H1 (cell line): ENCODE measurements at regions not wholly inside any gene's neighbourhood (a gene's known extent, or its start where the extent isn't known, plus 50 kb on each side); places are given as distances from the start of the nearest gene placed in this dataset.

Experiments used
- CTCF ChIA-PET: fragments of 300-600 bp; sonication (Branson Sonifier 250); formaldehyde crosslinking; loops from one replicate; lab custom pipeline; 2021; ENCODE audit not compliant: partially characterized antibody; lab: Charles Lee
- POLR2A ChIA-PET: fragments of 300-600 bp; sonication (Branson Sonifier 250); formaldehyde crosslinking; loops from one replicate; lab custom pipeline; 2021; ENCODE audit warnings: inconsistent platforms; ENCODE audit not compliant: partially characterized antibody; lab: Charles Lee
- DNase-seq, 2 experiments: peaks; one replicate each; pipeline versions ENCODE4 v3.0.0 to v3.0.0-alpha.2; 2010 to 2022; ENCODE audit warnings: low spot score in 2 of 2, low read depth in 1 of 2, mixed read lengths in 1 of 2
- FAIRE-seq: peaks from 2 replicates; lab custom pipeline; 2011; peaks lifted over from hg19 to GRCh38; lab: Jason Lieb, UNC
- H2AFZ ChIP-seq: 2 replicates; pipeline ENCODE4 v1.8.1; 2012; ENCODE audit warnings: low read length, inconsistent platforms
- H2AK5ac ChIP-seq: 2 replicates; pipeline ENCODE4 v1.6.1; 2013; ENCODE audit warnings: low read depth, low read length
- H2BK120ac ChIP-seq: replicated peaks from 2 replicates; pipeline ENCODE3; 2013; ENCODE audit warnings: low read depth, low read length, inconsistent platforms
- H2BK12ac ChIP-seq: 2 replicates; pipeline ENCODE4 v1.6.1; 2013; ENCODE audit warnings: low read depth, low read length
- H2BK15ac ChIP-seq: 2 replicates; pipeline ENCODE4 v1.6.1; 2013; ENCODE audit warnings: low read length
- H2BK20ac ChIP-seq: 2 replicates; pipeline ENCODE4 v1.6.1; 2013; ENCODE audit warnings: low read length
- H2BK5ac ChIP-seq: 2 replicates; pipeline ENCODE4 v1.6.1; 2013; ENCODE audit warnings: low read depth, low read length
- H3K14ac ChIP-seq: 2 replicates; pipeline ENCODE4 v1.6.1; 2013; ENCODE audit warnings: inconsistent platforms; ENCODE audit not compliant: insufficient read length
- H3K18ac ChIP-seq: 2 replicates; pipeline ENCODE4 v1.6.1; 2013; ENCODE audit warnings: low read length; ENCODE audit errors: extremely low read depth
- H3K23ac ChIP-seq: 2 replicates; pipeline ENCODE4 v1.6.1; 2013; ENCODE audit warnings: inconsistent platforms; ENCODE audit not compliant: insufficient read length
- H3K23me2 ChIP-seq: 2 replicates; pipeline ENCODE4 v1.6.1; 2013; ENCODE audit warnings: low read depth, low read length
- H3K27ac ChIP-seq: 2 replicates; pipeline ENCODE4 v1.6.1; 2011; ENCODE audit warnings: low read depth, low read length, inconsistent platforms
- H3K27me3 ChIP-seq, 4 experiments: replicated peaks in 1 of 4; 1 replicate in 1 of 4; 2 replicates in 3 of 4; pipeline versions ENCODE4 v1.6.1 to v1.8.1; 2011 to 2013; ENCODE audit warnings: low read length in 3 of 4, mild to moderate bottlenecking in 3 of 4, inconsistent platforms in 2 of 4, mixed read lengths in 2 of 4, moderate library complexity in 1 of 4; ENCODE audit not compliant: control insufficient read depth in 3 of 4, insufficient read depth in 3 of 4; ENCODE audit errors: extremely low read depth in 1 of 4
- H3K36me3 ChIP-seq, 4 experiments: 2 replicates each; pipeline versions ENCODE4 v1.6.1 to v1.8.1; 2011 to 2013; ENCODE audit warnings: mild to moderate bottlenecking in 4 of 4, low read length in 3 of 4, moderate library complexity in 2 of 4, control low read depth in 1 of 4, inconsistent platforms in 1 of 4; ENCODE audit not compliant: insufficient read depth in 4 of 4, control insufficient read depth in 2 of 4
- H3K4ac ChIP-seq: replicated peaks from 2 replicates; pipeline ENCODE3; 2013; ENCODE audit warnings: low read length, low read depth, mixed read lengths, inconsistent platforms; ENCODE audit not compliant: insufficient read length
- H3K4me1 ChIP-seq, 4 experiments: replicated peaks in 1 of 4; 1 replicate in 1 of 4; 2 replicates in 3 of 4; pipeline versions ENCODE4 v1.6.1 to v1.8.1; 2011 to 2013; ENCODE audit warnings: low read length in 3 of 4, inconsistent platforms in 2 of 4, mixed read lengths in 1 of 4; ENCODE audit not compliant: insufficient read depth in 4 of 4, control insufficient read depth in 3 of 4
- H3K4me2 ChIP-seq, 2 experiments: 2 replicates each; pipeline versions ENCODE4 v1.6.1 to v1.8.1; 2011 to 2013; ENCODE audit warnings: low read depth in 2 of 2, low read length in 2 of 2, control low read depth in 1 of 2, inconsistent platforms in 1 of 2, mild to moderate bottlenecking in 1 of 2; ENCODE audit not compliant: insufficient read depth in 1 of 2
- H3K4me3 ChIP-seq, 4 experiments: fragments of 200-600, 300-600 bp in 1 of 4; sonication (generic), shearing (Covaris generic), sonication (Bioruptor Twin) in 1 of 4; 2 replicates each; pipeline versions ENCODE4 v1.5.1 to v1.8.1; 2011 to 2016; ENCODE audit warnings: low read length in 4 of 4, low read depth in 3 of 4, control low read depth in 2 of 4, inconsistent platforms in 2 of 4, mild to moderate bottlenecking in 2 of 4, mixed read lengths in 1 of 4, moderate library complexity in 1 of 4; ENCODE audit not compliant: insufficient read depth in 2 of 4; ENCODE audit errors: extremely low read depth in 1 of 4
- H3K56ac ChIP-seq: replicated peaks from 2 replicates; pipeline ENCODE3; 2013; ENCODE audit warnings: low read depth, mild to moderate bottlenecking, mixed read lengths, low read length, inconsistent platforms; ENCODE audit not compliant: insufficient read length
- H3K79me1 ChIP-seq: 2 replicates; pipeline ENCODE4 v1.6.1; 2013; ENCODE audit warnings: low read depth, low read length, control low read depth
- H3K79me2 ChIP-seq, 2 experiments: 2 replicates each; pipeline versions ENCODE4 v1.6.1 to v1.8.1; 2012 to 2013; ENCODE audit warnings: low read length in 2 of 2, mild to moderate bottlenecking in 2 of 2, inconsistent platforms in 1 of 2; ENCODE audit not compliant: insufficient read depth in 2 of 2, control insufficient read depth in 1 of 2
- H3K9ac ChIP-seq, 4 experiments: replicated peaks in 1 of 4; 1 replicate in 1 of 4; 2 replicates in 3 of 4; pipeline versions ENCODE4 v1.6.1 to v1.8.1; 2011 to 2013; ENCODE audit warnings: low read depth in 3 of 4, low read length in 3 of 4, control low read depth in 2 of 4, mild to moderate bottlenecking in 2 of 4, moderate library complexity in 2 of 4, inconsistent platforms in 1 of 4; ENCODE audit errors: extremely low read depth in 1 of 4
- H3K9me3 ChIP-seq, 2 experiments: 2 replicates each; pipeline versions ENCODE4 v1.6.1 to v1.8.1; 2012 to 2013; ENCODE audit warnings: mild to moderate bottlenecking in 2 of 2, moderate library complexity in 2 of 2, control low read depth in 1 of 2, inconsistent platforms in 1 of 2, low read depth in 1 of 2, low read length in 1 of 2, mixed read lengths in 1 of 2; ENCODE audit not compliant: insufficient read depth in 2 of 2
- H4K20me1 ChIP-seq, 2 experiments: replicated peaks in 1 of 2; 2 replicates each; pipeline versions ENCODE3 to v1.8.1; 2011 to 2013; ENCODE audit warnings: inconsistent platforms in 2 of 2, low read length in 2 of 2, mild to moderate bottlenecking in 1 of 2; ENCODE audit not compliant: insufficient read depth in 2 of 2, control insufficient read depth in 1 of 2
- H4K5ac ChIP-seq: 2 replicates; pipeline ENCODE4 v1.6.1; 2013; ENCODE audit warnings: low read length, low read depth, mixed read lengths, inconsistent platforms; ENCODE audit not compliant: insufficient read length
- H4K8ac ChIP-seq: 2 replicates; pipeline ENCODE4 v1.8.0; 2013; ENCODE audit warnings: mild to moderate bottlenecking, moderate library complexity, low read length, inconsistent platforms; ENCODE audit not compliant: insufficient read depth; ENCODE audit errors: extremely low read depth
- H4K91ac ChIP-seq: replicated peaks from 2 replicates; pipeline ENCODE3; 2013; ENCODE audit warnings: low read length, mixed read lengths, inconsistent platforms; ENCODE audit not compliant: insufficient read length
- TCF12 ChIP-seq: IDR thresholded peaks from 2 replicates; pipeline ENCODE4 v1.6.1; 2011; ENCODE audit warnings: low read depth, mild to moderate bottlenecking, low read length
- whole genome bisulfite sequencing, 2 experiments: shearing (Covaris generic) in 1 of 2; methylation state at CpG; one replicate each; pipeline versions ENCODE4 v1.1.6 to v1.1.7; 2013 to 2015; ENCODE audit warnings: low lambda C conversion rate in 2 of 2, mixed read lengths in 2 of 2, inconsistent platforms in 1 of 2, low coverage in 1 of 2, missing lambda C conversion rate in 1 of 2; ENCODE audit not compliant: insufficient replicate concordance in 2 of 2, insufficient coverage in 1 of 2, insufficient read length in 1 of 2; ENCODE audit errors: extremely low coverage in 1 of 2, missing lambda C conversion rate in 1 of 2; 5-methylcytosine and 5-hydroxymethylcytosine counted together

DNA sequence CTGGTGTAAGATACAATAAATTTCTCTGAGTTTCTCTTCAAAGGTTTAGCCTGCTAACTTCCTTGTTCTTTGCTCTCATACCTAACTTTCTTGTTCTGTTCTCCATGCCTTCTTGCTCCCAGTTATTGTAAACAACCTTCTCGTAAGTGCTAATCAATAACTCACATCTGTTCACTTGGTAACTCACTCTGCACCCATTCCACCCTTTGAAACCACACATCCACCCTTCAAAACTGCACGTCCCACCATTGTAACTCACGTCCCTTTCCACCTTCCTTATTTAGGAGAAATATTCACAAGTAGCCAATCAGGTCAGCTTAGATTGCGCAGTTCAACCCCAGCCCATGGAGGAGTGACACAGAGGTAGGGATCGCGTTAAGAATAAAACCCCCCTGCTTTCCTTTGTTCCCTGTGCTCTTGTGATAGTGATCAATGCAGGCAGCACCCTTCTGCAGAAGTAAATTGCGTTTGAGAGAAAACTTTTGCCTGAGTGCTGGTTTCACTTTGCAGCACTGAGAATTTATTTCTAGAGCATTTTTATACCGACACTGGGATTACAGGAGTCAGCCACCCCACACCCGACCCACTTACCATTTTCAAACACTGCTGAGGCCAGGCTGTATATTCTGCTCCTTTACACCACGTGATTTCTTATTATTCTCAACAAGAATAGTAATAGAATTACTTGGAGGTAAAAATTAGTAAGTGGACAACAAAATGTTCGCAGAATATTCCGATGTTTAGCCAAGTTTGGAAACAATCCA, 789.2 kb upstream of the RGS18 start:
- Histone ChIP-seq H3K23me2 (no peaks in the 10 kb centered on the region), H3K4me1 (peaks cover 0 to 5% (median under 1%) of the 10 kb centered on the region in 4 experiments; a peak in 2 of 7 replicates), H4K91ac (no peak overlapping the region), H3K27ac (no peak overlapping the region), H2BK20ac (peak overlapping the region; percentile 21; the same call in 1 of the 2 replicates), H3K23ac (no peak overlapping the region), H4K5ac (no peak overlapping the region), H4K20me1 (no peaks in the 10 kb centered on the region), H2AK5ac (0 out of 2 replicates have a peak overlapping the region, but pooled peaks have one; percentile 82), H3K9ac (no peak overlapping the region), H3K27me3 (no peaks in the 10 kb centered on the region), H3K9me3 (no peaks in the 10 kb centered on the region), H2BK5ac (no peak overlapping the region), H2BK120ac (no peak overlapping the region), H3K36me3 (no peaks in the 10 kb centered on the region), H4K8ac (no peak overlapping the region), H2BK12ac (peak overlapping the region; percentile 53), H2BK15ac (no peak overlapping the region), H3K79me2 (no peaks in the 10 kb centered on the region), H3K79me1 (no peaks in the 10 kb centered on the region), H3K4me2 (no peak overlapping the region), H3K4ac (no peak overlapping the region), H3K18ac (no peak overlapping the region), H2AFZ (peak overlapping the region; percentile 85), H3K4me3 (no peak overlapping the region), H3K14ac (no peak overlapping the region), H3K56ac (no peak overlapping the region)
- no peak for DNase-seq
- CTCF ChIA-PET, result no interaction called here
- no peak for FAIRE-seq
- POLR2A ChIA-PET, result no interaction called here
- WGBS, 2 experiments, result 80% methylated on average over 12 of the region's 12 CpGs; no CpG with 5 or more reads in 1 of the 2 experiments
- no peak for TF ChIP-seq TCF12
